Right atrium auricular region (tissue), 2 donors: ENCODE measurements at regions not wholly inside any gene's neighbourhood (a gene's known extent, or its start where the extent isn't known, plus 50 kb on each side); places are given as distances from the start of the nearest gene placed in this dataset.

ENCODE experiments used
- DNase-seq: peaks from one replicate; pipeline ENCODE4 v3.0.0-alpha.2; 2019; ENCODE audit warnings: low spot score
- H3K27ac ChIP-seq, 2 donors: fragments of 200-600 bp; sonication (generic); 1 replicate in 1 of 2; 2 replicates in 1 of 2; pipeline ENCODE4 v1.5.1; 2016 to 2019
- H3K27me3 ChIP-seq, 2 donors: fragments of 200-600 bp; sonication (generic); one replicate each; pipeline versions ENCODE4 v1.5.1 to v1.6.0; 2017 to 2019
- H3K36me3 ChIP-seq: fragments of 200-600 bp; sonication (generic); one replicate; pipeline ENCODE4 v1.5.1; 2016
- H3K4me1 ChIP-seq, 2 donors: fragments of 200-600 bp; sonication (generic); one replicate each; pipeline versions ENCODE4 v1.5.1 to v1.6.0; 2017 to 2019
- H3K4me3 ChIP-seq, 2 donors: fragments of 200-600 bp; sonication (generic); 1 replicate in 1 of 2; 2 replicates in 1 of 2; pipeline ENCODE4 v1.5.1; 2017 to 2019; ENCODE audit warnings: mild to moderate bottlenecking in 1 of 2, moderate library complexity in 1 of 2
- H3K9me3 ChIP-seq, 2 donors: fragments of 200-600 bp; sonication (generic); one replicate each; pipeline ENCODE4 v1.5.1; 2019
- CTCF ChIP-seq, 2 donors: fragments of 200-600 bp; sonication (generic); IDR thresholded peaks; one replicate each; pipeline ENCODE4 v1.5.1; 2019; ENCODE audit warnings: antibody characterized with exemption in 2 of 2

DNA sequence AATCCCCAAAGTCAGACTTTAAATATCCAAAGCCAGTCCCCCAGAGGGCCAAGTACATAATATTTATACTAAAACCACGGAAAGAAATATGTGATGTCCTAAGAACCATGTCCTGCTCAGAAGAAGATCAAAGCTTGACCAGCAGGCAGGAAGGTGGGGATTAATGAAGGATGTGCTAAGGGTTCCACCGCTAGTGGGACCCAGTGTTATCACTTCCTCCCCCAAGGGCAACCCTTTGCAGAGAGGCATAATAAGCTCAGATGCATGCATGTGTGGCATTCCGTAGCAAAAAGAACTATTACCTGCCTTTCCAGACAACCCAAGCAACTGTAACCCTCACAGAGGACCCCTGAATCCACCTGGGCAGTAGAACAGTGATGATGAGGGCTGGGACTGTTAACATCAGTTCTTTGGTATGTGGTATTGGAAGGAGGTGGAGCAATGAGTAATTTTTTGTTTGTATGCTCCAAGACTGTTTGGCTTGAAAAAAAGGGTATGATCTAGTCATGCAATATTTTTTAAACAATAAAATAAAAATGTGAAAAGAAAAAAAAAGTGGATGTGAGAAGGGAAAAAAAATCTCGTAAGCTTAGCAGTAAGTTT is 71.7 kb upstream of the ETV6 start:
- H3K27me3 ChIP-seq: no peaks in the 10 kb centered on the region
- no peak for TF ChIP-seq CTCF (IDR thresholded peaks at IDR 0.05)
- H3K27ac ChIP-seq: no peak overlapping the region

DNA sequence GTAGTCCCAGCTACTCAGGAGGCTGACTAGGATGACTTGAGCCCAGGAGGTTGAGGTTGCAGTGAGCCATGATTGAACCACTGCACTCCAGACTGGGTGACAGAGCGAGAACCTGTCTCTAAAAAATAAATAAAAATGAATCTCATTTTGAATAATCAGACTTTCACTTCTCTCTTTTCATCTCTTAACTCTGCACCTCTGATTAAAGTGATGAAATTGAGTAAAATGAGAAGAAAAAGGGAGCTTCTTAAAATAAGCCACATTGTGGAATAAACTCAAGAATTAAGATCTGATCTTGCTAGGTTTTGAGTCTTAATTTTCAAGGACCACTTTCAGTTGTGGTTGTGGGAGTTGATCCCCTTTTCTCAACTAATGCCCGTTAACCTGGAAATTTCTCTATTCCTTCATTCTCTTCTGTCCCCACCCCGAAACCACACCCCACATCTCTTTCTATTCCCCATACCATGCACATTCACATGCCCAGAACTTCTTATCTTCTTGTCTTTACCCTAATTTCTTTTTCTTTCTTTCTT is 70.9 kb upstream of the ETV6 start:
- no peak overlapping the region for H3K4me3 ChIP-seq

More for the DNA sequence above, 71.7 kb upstream of the ETV6 start:
- DNase-seq: no peak
- H3K36me3 ChIP-seq: no peaks in the 10 kb centered on the region
- H3K4me3 ChIP-seq: no peak overlapping the region
- H3K4me1 ChIP-seq: peaks cover 0 to 8% of the 10 kb centered on the region in 2 donors
- no peaks in the 10 kb centered on the region for H3K9me3 ChIP-seq

DNA sequence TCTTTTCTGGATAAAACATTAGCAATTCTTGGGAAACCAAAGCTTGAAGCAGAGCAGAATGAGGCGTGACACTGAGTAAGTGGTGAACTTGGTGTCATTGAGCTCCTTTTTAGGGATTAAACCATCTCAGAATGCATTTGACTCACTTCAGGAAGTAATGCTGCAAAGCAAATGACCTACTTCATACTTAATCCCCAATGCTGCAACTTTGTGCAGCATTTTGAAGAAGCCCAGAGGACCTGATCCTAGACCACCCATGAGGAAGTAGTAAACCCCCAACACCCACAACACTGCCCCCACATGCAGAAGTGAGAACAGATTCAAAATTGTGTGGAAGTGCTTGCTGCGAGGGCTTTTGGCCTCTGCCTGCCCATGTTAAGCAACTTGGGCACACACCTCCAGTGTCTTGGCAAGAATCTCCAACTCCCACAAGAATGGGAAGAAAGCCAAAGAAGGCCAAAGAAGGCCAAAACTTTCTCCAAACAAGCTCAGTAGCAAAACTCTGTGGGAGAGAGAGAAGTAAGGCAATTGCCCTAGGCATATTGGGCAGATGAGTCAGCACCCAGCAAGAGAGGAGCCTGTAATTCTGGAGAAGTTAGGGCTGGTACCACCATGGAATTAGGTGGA is 69.2 kb upstream of the ETV6 start:
- DNase-seq: no peak
- Histone ChIP-seq H3K4me3 (no peak overlapping the region), H3K27me3 (no peaks in the 10 kb centered on the region), H3K4me1 (peaks cover 0 to 8% of the 10 kb centered on the region in 2 donors), H3K36me3 (no peaks in the 10 kb centered on the region), H3K9me3 (no peaks in the 10 kb centered on the region), H3K27ac (no peak overlapping the region)
- no peak for TF ChIP-seq CTCF (IDR thresholded peaks at IDR 0.05)

More for the DNA sequence above, 70.9 kb upstream of the ETV6 start:
- Histone ChIP-seq H3K36me3 (no peaks in the 10 kb centered on the region), H3K27ac (no peak overlapping the region), H3K4me1 (peaks cover 0 to 8% of the 10 kb centered on the region in 2 donors), H3K27me3 (no peaks in the 10 kb centered on the region), H3K9me3 (no peaks in the 10 kb centered on the region)
- TF ChIP-seq CTCF (IDR thresholded peaks at IDR 0.05): no peak
- no peak for DNase-seq

- Histone ChIP-seq H3K4me1 (peaks cover 0 to 8% of the 10 kb centered on the region in 2 donors), H3K9me3 (no peaks in the 10 kb centered on the region), H3K27me3 (no peaks in the 10 kb centered on the region), H3K27ac (no peak overlapping the region), H3K36me3 (no peaks in the 10 kb centered on the region), H3K4me3 (no peak overlapping the region)
- TF ChIP-seq CTCF (IDR thresholded peaks at IDR 0.05): peak; percentile 26 to 73
- peak; percentile 66 for DNase-seq
Observed at GRCh38 chr12:11581179-11581755, 68.2 kb upstream of the ETV6 start.

DNA sequence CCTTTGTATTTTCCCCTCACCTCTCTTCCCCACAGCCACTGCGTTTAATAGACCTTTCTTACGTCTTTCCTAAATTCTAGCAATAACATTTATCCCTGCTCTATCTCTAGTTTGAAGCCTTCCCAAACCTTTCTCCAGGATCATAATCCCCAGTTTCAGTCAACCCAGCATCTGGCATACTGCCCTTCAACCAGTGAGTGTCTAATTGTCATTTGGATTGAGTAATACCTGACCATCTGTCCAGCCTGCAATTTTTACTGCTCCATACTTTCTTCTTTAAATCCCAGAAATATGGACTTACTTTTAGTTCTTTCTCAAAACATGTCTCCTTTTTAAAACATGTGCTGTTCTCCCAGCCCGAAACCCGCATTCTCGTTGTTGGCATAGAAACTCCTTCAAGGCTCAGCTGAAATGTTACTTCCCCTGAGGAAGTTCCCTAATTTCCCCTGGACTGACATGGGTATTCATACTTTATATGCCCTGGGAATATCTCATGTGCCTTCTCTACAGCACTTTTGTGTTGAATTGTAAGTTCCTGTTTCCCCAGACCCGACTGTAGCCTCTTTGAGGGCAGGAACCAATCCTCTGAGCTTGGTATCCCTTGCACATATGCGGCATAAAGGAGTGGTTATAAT is 65.1 kb upstream of the ETV6 start:
- H3K27me3 ChIP-seq: no peaks in the 10 kb centered on the region
- no peaks in the 10 kb centered on the region for H3K9me3 ChIP-seq
- no peak for TF ChIP-seq CTCF (IDR thresholded peaks at IDR 0.05)
- DNase-seq: no peak
- H3K4me1 ChIP-seq: peaks cover 0 to 8% of the 10 kb centered on the region in 2 donors
- no peak overlapping the region for H3K4me3 ChIP-seq
- H3K36me3 ChIP-seq: no peaks in the 10 kb centered on the region
- no peak overlapping the region for H3K27ac ChIP-seq
